H9 (cell line): ENCODE measurements at regions not wholly inside any gene's neighbourhood (a gene's known extent, or its start where the extent isn't known, plus 50 kb on each side); places are given as distances from the start of the nearest gene placed in this dataset.

Source experiments
- DNase-seq: peaks from one replicate; pipeline ENCODE4 v3.0.0-alpha.2; 2017
- H2AFZ ChIP-seq: one replicate; pipeline ENCODE4 v1.6.1; 2013; ENCODE audit warnings: mild to moderate bottlenecking, low read length, control low read depth, moderate library complexity
- H2AK5ac ChIP-seq: 2 replicates; pipeline ENCODE4 v1.6.1; 2013; ENCODE audit warnings: low read length, control low read depth, mixed read lengths; ENCODE audit not compliant: insufficient read length
- H2BK120ac ChIP-seq: one replicate; pipeline ENCODE4 v1.6.1; 2013; ENCODE audit warnings: low read depth, mild to moderate bottlenecking, low read length, control low read depth, inconsistent platforms; ENCODE audit not compliant: poor library complexity, severe bottlenecking
- H2BK12ac ChIP-seq: 2 replicates; pipeline ENCODE4 v1.6.1; 2013; ENCODE audit warnings: low read length, control low read depth, mixed read lengths, low read depth; ENCODE audit not compliant: insufficient read length
- H2BK15ac ChIP-seq: 2 replicates; pipeline ENCODE4 v1.6.1; 2013; ENCODE audit warnings: low read depth, low read length, control low read depth
- H2BK20ac ChIP-seq: one replicate; pipeline ENCODE4 v1.6.1; 2013; ENCODE audit warnings: low read depth, mild to moderate bottlenecking, low read length, control low read depth, inconsistent platforms; ENCODE audit not compliant: poor library complexity, severe bottlenecking
- H2BK5ac ChIP-seq: 2 replicates; pipeline ENCODE4 v1.6.1; 2013; ENCODE audit warnings: low read length, control low read depth, mixed read lengths; ENCODE audit not compliant: insufficient read length
- H3K14ac ChIP-seq: 2 replicates; pipeline ENCODE4 v1.6.1; 2013; ENCODE audit warnings: low read length, control low read depth; ENCODE audit not compliant: insufficient read depth
- H3K18ac ChIP-seq: 2 replicates; pipeline ENCODE4 v1.6.1; 2013; ENCODE audit warnings: low read depth, mild to moderate bottlenecking, mixed read lengths, low read length, control low read depth; ENCODE audit not compliant: insufficient read length
- H3K23ac ChIP-seq: 2 replicates; pipeline ENCODE4 v1.6.1; 2013; ENCODE audit warnings: low read length, control low read depth, mixed read lengths, low read depth; ENCODE audit not compliant: insufficient read length
- H3K23me2 ChIP-seq: 2 replicates; pipeline ENCODE4 v1.6.1; 2013; ENCODE audit warnings: low read depth, mild to moderate bottlenecking, mixed read lengths, low read length, control low read depth; ENCODE audit not compliant: insufficient read length, poor library complexity, severe bottlenecking
- H3K27ac ChIP-seq: 2 replicates; pipeline ENCODE4 v1.5.1; 2013; ENCODE audit warnings: low read length, control low read depth, mixed read lengths, low read depth; ENCODE audit not compliant: insufficient read length
- H3K27me3 ChIP-seq: 2 replicates; pipeline ENCODE4 v1.6.1; 2013; ENCODE audit warnings: low read length, control low read depth, inconsistent platforms; ENCODE audit not compliant: insufficient read depth
- H3K4ac ChIP-seq: 2 replicates; pipeline ENCODE4 v1.6.1; 2013; ENCODE audit warnings: low read depth, mild to moderate bottlenecking, control low read depth, inconsistent platforms, low read length, moderate library complexity
- H3K4me1 ChIP-seq: 2 replicates; pipeline ENCODE4 v1.6.1; 2013; ENCODE audit warnings: low read length, control low read depth, inconsistent platforms; ENCODE audit not compliant: insufficient read depth
- H3K4me2 ChIP-seq: 2 replicates; pipeline ENCODE4 v1.6.1; 2013; ENCODE audit warnings: low read length, control low read depth, mixed read lengths; ENCODE audit not compliant: insufficient read length, insufficient read depth
- H3K56ac ChIP-seq: 2 replicates; pipeline ENCODE4 v1.6.1; 2013; ENCODE audit warnings: low read depth, mild to moderate bottlenecking, mixed read lengths, low read length, control low read depth; ENCODE audit not compliant: insufficient read length
- H3K79me1 ChIP-seq: 2 replicates; pipeline ENCODE4 v1.6.1; 2013; ENCODE audit warnings: low read depth, mild to moderate bottlenecking, moderate library complexity, low read length, control low read depth, inconsistent platforms; ENCODE audit not compliant: insufficient read depth, poor library complexity, severe bottlenecking
- H3K79me2 ChIP-seq: 2 replicates; pipeline ENCODE4 v1.6.1; 2013; ENCODE audit warnings: low read length, control low read depth, inconsistent platforms; ENCODE audit not compliant: insufficient read depth
- H3K9ac ChIP-seq: 2 replicates; pipeline ENCODE4 v1.6.1; 2013; ENCODE audit warnings: low read length, control low read depth, mixed read lengths; ENCODE audit not compliant: insufficient read length; ENCODE audit errors: extremely low read depth
- H3K9me3 ChIP-seq: one replicate; pipeline ENCODE4 v1.6.1; 2013; ENCODE audit warnings: low read depth, low read length, inconsistent platforms; ENCODE audit not compliant: control insufficient read depth
- H3T11ph ChIP-seq: one replicate; pipeline ENCODE4 v1.6.1; 2013; ENCODE audit warnings: mild to moderate bottlenecking, low read length, control low read depth, inconsistent platforms
- H4K20me1 ChIP-seq: one replicate; pipeline ENCODE4 v1.6.1; 2013; ENCODE audit not compliant: control insufficient read depth, insufficient read length, insufficient read depth
- H4K5ac ChIP-seq: 2 replicates; pipeline ENCODE4 v1.6.1; 2013; ENCODE audit warnings: low read depth, mild to moderate bottlenecking, mixed read lengths, low read length, control low read depth; ENCODE audit not compliant: insufficient read length
- H4K8ac ChIP-seq: replicated peaks from 2 replicates; pipeline ENCODE4 v1.6.1; 2013; ENCODE audit warnings: low read length, control low read depth, mixed read lengths, low read depth; ENCODE audit not compliant: insufficient read length
- H4K91ac ChIP-seq: 2 replicates; pipeline ENCODE4 v1.6.1; 2013; ENCODE audit warnings: low read depth, mild to moderate bottlenecking, moderate library complexity, mixed read lengths, low read length, control low read depth; ENCODE audit not compliant: insufficient read length
- H3K27ac Mint-ChIP-seq, 3 experiments: 2 replicates in 2 of 3; 3 replicates in 1 of 3; pipeline ENCODE4 v1.8.0; 2020 to 2021; ENCODE audit warnings: mixed read lengths in 3 of 3, mild to moderate bottlenecking in 1 of 3, moderate library complexity in 1 of 3
- H3K27me3 Mint-ChIP-seq: 2 replicates; pipeline ENCODE4 v1.8.0; 2021; ENCODE audit warnings: low read depth, mild to moderate bottlenecking, moderate library complexity, mixed read lengths
- H3K36me3 Mint-ChIP-seq, 3 experiments: 2 replicates in 2 of 3; 3 replicates in 1 of 3; pipeline ENCODE4 v1.8.0; 2020 to 2021; ENCODE audit warnings: low read depth in 3 of 3, mixed read lengths in 3 of 3; ENCODE audit not compliant: insufficient read depth in 1 of 3
- H3K4me1 Mint-ChIP-seq, 2 experiments: 2 replicates each; pipeline ENCODE4 v1.8.0; 2020; ENCODE audit warnings: mixed read lengths in 2 of 2
- H3K4me3 Mint-ChIP-seq, 2 experiments: 2 replicates in 1 of 2; 3 replicates in 1 of 2; pipeline ENCODE4 v1.8.0; 2020 to 2021; ENCODE audit warnings: mild to moderate bottlenecking in 2 of 2, mixed read lengths in 2 of 2, moderate library complexity in 1 of 2
- H3K9me3 Mint-ChIP-seq, 2 experiments: 2 replicates in 1 of 2; 3 replicates in 1 of 2; pipeline ENCODE4 v1.8.0; 2020; ENCODE audit warnings: mild to moderate bottlenecking in 2 of 2, mixed read lengths in 2 of 2, moderate library complexity in 1 of 2
- CTCF ChIP-seq: fragments of 200-600 bp; sonication (generic); conservative IDR thresholded peaks from 3 replicates; pipeline ENCODE4 v1.8.0; 2021; ENCODE audit warnings: antibody characterized with exemption, mild to moderate bottlenecking
- WGBS: extraction: QIAGEN DNeasy Blood & Tissue Kit; methylation state at CpG from one replicate; pipeline ENCODE4 v1.1.7; 2013; ENCODE audit warnings: missing lambda C conversion rate, low lambda C conversion rate, mixed read lengths; ENCODE audit not compliant: insufficient read length; ENCODE audit errors: extremely low coverage; 5-methylcytosine and 5-hydroxymethylcytosine counted together

GRCh38 chr18:77397617-77398016, 148.0 kb downstream of the GALR1 start:
- no peak for TF ChIP-seq CTCF
- no peak overlapping the region for H3K9ac ChIP-seq
- H3K79me2 ChIP-seq, result no peaks in the 10 kb centered on the region
- no peaks in the 10 kb centered on the region for H3K4me1 ChIP-seq
- no peak overlapping the region for H4K91ac ChIP-seq
- peaks cover 3% of the 10 kb centered on the region for H3K9me3 ChIP-seq
- no peak overlapping the region for H2BK20ac ChIP-seq
- H3K18ac ChIP-seq, result no peak overlapping the region
- H3K27ac Mint-ChIP-seq, result no peak overlapping the region
- H2BK12ac ChIP-seq, result no peak overlapping the region
- H3K23ac ChIP-seq, result no peak overlapping the region
- no peaks in the 10 kb centered on the region for H3K79me1 ChIP-seq
- no peak overlapping the region for H3K14ac ChIP-seq
- WGBS, result no CpG with 5 or more reads among the region's 4 CpGs
- no peak overlapping the region for H4K5ac ChIP-seq
- H3K9me3 Mint-ChIP-seq, result 0 out of 5 replicates have a peak, but pooled peaks cover 0 to 3% of the 10 kb centered on the region in 2 experiments
- H3K27me3 ChIP-seq, result no peaks in the 10 kb centered on the region
- H2AK5ac ChIP-seq, result no peak overlapping the region
- no peaks in the 10 kb centered on the region for H3K36me3 Mint-ChIP-seq
- no peak overlapping the region for H2AFZ ChIP-seq
- H2BK15ac ChIP-seq, result no peak overlapping the region
- H3K27ac ChIP-seq, result no peak overlapping the region
- H3K4me1 Mint-ChIP-seq, result no peaks in the 10 kb centered on the region
- DNase-seq, result no peak
- no peak overlapping the region for H3T11ph ChIP-seq
- no peak overlapping the region for H2BK120ac ChIP-seq
- no peak overlapping the region for H3K4ac ChIP-seq
- H4K8ac ChIP-seq, result no peak overlapping the region
- no peak overlapping the region for H3K56ac ChIP-seq
- H3K4me3 Mint-ChIP-seq, result no peak overlapping the region
- H3K27me3 Mint-ChIP-seq, result no peaks in the 10 kb centered on the region; the same call in 1 of the 2 replicates
- no peak overlapping the region for H2BK5ac ChIP-seq
- H4K20me1 ChIP-seq, result no peaks in the 10 kb centered on the region
- no peak overlapping the region for H3K4me2 ChIP-seq
- no peaks in the 10 kb centered on the region for H3K23me2 ChIP-seq
